Endothelial cell of umbilical vein (primary cell): ENCODE measurements at regions not wholly inside any gene's neighbourhood (a gene's known extent, or its start where the extent isn't known, plus 50 kb on each side); places are given as distances from the start of the nearest gene placed in this dataset.

Experiments
- BruUV-seq: library from RNA; stranded (reverse); fragments of 400-500 nt; replicated peaks from 2 replicates; lab custom pipeline; 2021; lab: Mats Ljungman, UMichigan
- CTCF ChIA-PET: fragments of 300-600, 350-600 bp; sonication (Branson Sonifier 250); formaldehyde crosslinking; loops from one replicate; lab custom pipeline; 2021; ENCODE audit warnings: antibody characterized with exemption, inconsistent platforms; lab: Charles Lee
- POLR2A ChIA-PET: fragments of 300-600, 350-600 bp; sonication (Branson Sonifier 250); formaldehyde crosslinking; loops from one replicate; lab custom pipeline; 2021; ENCODE audit warnings: antibody characterized with exemption, inconsistent platforms; lab: Charles Lee
- DNase-seq: peaks from one replicate; pipeline ENCODE4 v3.0.0-alpha.2; 2011; ENCODE audit warnings: low read depth, low spot score
- FAIRE-seq: peaks from 2 replicates; lab custom pipeline; 2011; peaks lifted over from hg19 to GRCh38; lab: Jason Lieb, UNC
- H2AFZ ChIP-seq: 2 replicates; pipeline ENCODE4 v1.6.0; 2012; ENCODE audit warnings: low read depth, low read length, control low read depth, inconsistent platforms
- H3K27ac ChIP-seq: 2 replicates; pipeline ENCODE4 v1.5.1; 2011; ENCODE audit warnings: low read depth, mild to moderate bottlenecking, control low read depth, low read length, moderate library complexity; ENCODE audit not compliant: insufficient read depth
- H3K27me3 ChIP-seq, 2 experiments: 2 replicates each; pipeline versions ENCODE4 v1.6.0 to v1.6.1; 2011; ENCODE audit warnings: low read length in 2 of 2, mixed read lengths in 1 of 2; ENCODE audit not compliant: control insufficient read depth in 2 of 2, insufficient read depth in 2 of 2
- H3K36me3 ChIP-seq, 2 experiments: 2 replicates in 1 of 2; 3 replicates in 1 of 2; pipeline ENCODE4 v1.5.1; 2011; ENCODE audit warnings: low read length in 2 of 2, mild to moderate bottlenecking in 1 of 2, moderate library complexity in 1 of 2; ENCODE audit not compliant: control insufficient read depth in 2 of 2, insufficient read depth in 2 of 2; ENCODE audit errors: extremely low read depth in 1 of 2
- H3K4me1 ChIP-seq: 3 replicates; pipeline ENCODE4 v1.5.1; 2011; ENCODE audit warnings: mild to moderate bottlenecking, low read length; ENCODE audit not compliant: control insufficient read depth, insufficient read depth; ENCODE audit errors: extremely low read depth
- H3K4me2 ChIP-seq: 2 replicates; pipeline ENCODE4 v1.6.1; 2011; ENCODE audit warnings: low read length, control low read depth, mixed read lengths; ENCODE audit not compliant: insufficient read depth
- H3K4me3 ChIP-seq, 3 experiments: fragments of 200-600 bp in 1 of 3; sonication (generic), shearing (Covaris generic) in 1 of 3; replicated peaks in 1 of 3; 2 replicates each; pipeline ENCODE4 v1.5.1; 2011 to 2016; ENCODE audit warnings: control low read depth in 3 of 3, low read length in 3 of 3, mild to moderate bottlenecking in 2 of 3, inconsistent platforms in 1 of 3, low read depth in 1 of 3, moderate library complexity in 1 of 3; ENCODE audit not compliant: insufficient read depth in 1 of 3
- H3K79me2 ChIP-seq: 2 replicates; pipeline ENCODE4 v1.6.0; 2012; ENCODE audit warnings: low read length, inconsistent platforms; ENCODE audit not compliant: control insufficient read depth, insufficient read depth
- H3K9ac ChIP-seq: replicated peaks from 2 replicates; pipeline ENCODE3; 2011; ENCODE audit warnings: low read length, control low read depth; ENCODE audit not compliant: insufficient read depth; ENCODE audit errors: extremely low read depth
- H3K9me1 ChIP-seq: replicated peaks from 3 replicates; pipeline ENCODE4 v1.6.0; 2011; ENCODE audit warnings: mild to moderate bottlenecking, low read length; ENCODE audit not compliant: control insufficient read depth, insufficient read depth; ENCODE audit errors: extremely low read depth
- H3K9me3 ChIP-seq: replicated peaks from 2 replicates; pipeline ENCODE4 v1.5.1; 2012; ENCODE audit warnings: low read length, inconsistent platforms; ENCODE audit not compliant: control insufficient read depth, insufficient read depth
- H4K20me1 ChIP-seq: replicated peaks from 2 replicates; pipeline ENCODE3; 2011; ENCODE audit warnings: mild to moderate bottlenecking, low read length; ENCODE audit not compliant: control insufficient read depth, insufficient read depth; ENCODE audit errors: extremely low read depth
- CTCF ChIP-seq, 2 donors: IDR thresholded peaks; 1 replicate in 1 of 2; 2 replicates in 1 of 2; pipeline ENCODE4 v1.5.1; 2011; ENCODE audit warnings: low read length in 2 of 2, mild to moderate bottlenecking in 2 of 2, moderate library complexity in 2 of 2, control low read depth in 1 of 2, inconsistent platforms in 1 of 2, low read depth in 1 of 2; ENCODE audit not compliant: insufficient read depth in 1 of 2; ENCODE audit errors: extremely low read depth in 1 of 2
- EZH2 ChIP-seq: IDR thresholded peaks from 2 replicates; pipeline ENCODE4 v1.6.1; 2012; ENCODE audit warnings: borderline replicate concordance, low read depth, mild to moderate bottlenecking, moderate library complexity, low read length, inconsistent platforms; ENCODE audit not compliant: severe bottlenecking
- FOS ChIP-seq: IDR thresholded peaks from 2 replicates; pipeline ENCODE4 v1.6.1; 2011; ENCODE audit warnings: mild to moderate bottlenecking, low read length, moderate library complexity, borderline replicate concordance; ENCODE audit not compliant: insufficient read depth
- GATA2 ChIP-seq: IDR thresholded peaks from 2 replicates; pipeline ENCODE4 v1.7.0; 2011; ENCODE audit warnings: low read depth, mild to moderate bottlenecking, moderate library complexity, mixed read lengths, low read length; ENCODE audit not compliant: insufficient read length, insufficient read depth
- JUN ChIP-seq: IDR thresholded peaks from 2 replicates; pipeline ENCODE4 v1.6.1; 2011; ENCODE audit warnings: borderline replicate concordance, low read depth; ENCODE audit not compliant: insufficient read length, insufficient read depth
- MAX ChIP-seq: IDR thresholded peaks from 2 replicates; pipeline ENCODE4 v1.6.1; 2011; ENCODE audit not compliant: insufficient read depth, insufficient read length
- MYC ChIP-seq: IDR thresholded peaks from one replicate; pipeline ENCODE4 v1.6.1; 2011; ENCODE audit warnings: mild to moderate bottlenecking, low read depth, low read length
- POLR2A ChIP-seq: IDR thresholded peaks from 2 replicates; pipeline ENCODE4 v1.6.1; 2012; ENCODE audit warnings: low read depth, mild to moderate bottlenecking, control low read depth, low read length
- POLR2AphosphoS5 ChIP-seq: IDR thresholded peaks from 2 replicates; pipeline ENCODE4 v1.6.1; 2012; ENCODE audit warnings: low read depth, mild to moderate bottlenecking, control low read depth, low read length, moderate library complexity; ENCODE audit not compliant: insufficient read depth
- dilution Hi-C: fragments of 300-500 bp; cut with MboI; formaldehyde crosslinking; loops from one replicate; pipeline ENCODE4 v1.15.0; 2019; ENCODE audit warnings: low sequenced_read_pairs; ENCODE audit not compliant: extremely low pct_ligation_motif_present
- intact Hi-C: fragments of 100-400 bp; cut with micrococcal nuclease; formaldehyde crosslinking; loops from one replicate; pipeline ENCODE4 v1.10.0; 2022

GRCh38 chrX:1034717-1035116 lies 177.7 kb downstream of the CRLF2 start:
- Histone ChIP-seq H3K79me2 (no peaks in the 10 kb centered on the region), H3K9ac (no peak overlapping the region), H3K4me3 (no peak overlapping the region), H3K27ac (no peak overlapping the region), H4K20me1 (no peaks in the 10 kb centered on the region), H3K4me2 (no peak overlapping the region), H3K9me1 (no peaks in the 10 kb centered on the region), H3K36me3 (no peaks in the 10 kb centered on the region), H3K9me3 (peaks cover 2% of the 10 kb centered on the region), H2AFZ (no peak overlapping the region), H3K4me1 (no peaks in the 10 kb centered on the region), H3K27me3 (no peaks in the 10 kb centered on the region)
- FAIRE-seq (no peak), DNase-seq (no peak)
- ChIA-PET POLR2A (no interaction called here), CTCF (no interaction called here)
- TF ChIP-seq FOS (no peak), MAX (no peak), CTCF (IDR thresholded peaks at IDR 0.05; ENCODE audit: extremely low read depth in 1 of 2, insufficient read depth in 1 of 2, low read depth in 1 of 2, low read length in 2 of 2) (no peak), POLR2AphosphoS5 (no peak), MYC (no peak), EZH2 (no peak), GATA2 (no peak), POLR2A (no peak), JUN (no peak)
- intact Hi-C loops (no loop called here), dilution Hi-C loops (no loop called here)
- no TSS peak for BruUV-seq
